ENCODE measurements at regions not wholly inside any gene's neighbourhood (a gene's known extent, or its start where the extent isn't known, plus 50 kb on each side); places are given as distances from the start of the nearest gene placed in this dataset.
"Not testable (repeated sequence)": the region's sequence is repeated elsewhere in the genome, so short reads cannot be mapped to it uniquely, and the experiment has no call there.

- Mint-ChIP-seq H3K9me3 (no peaks in the 10 kb centered on the region), H3K4me3 (no peak overlapping the region), H3K4me1 (no peaks in the 10 kb centered on the region), H3K27me3 (ENCODE audit: low read depth) (no peaks in the 10 kb centered on the region), H3K36me3 (no peaks in the 10 kb centered on the region), H3K27ac (no peak overlapping the region)
- TF ChIP-seq, protein P1, sequence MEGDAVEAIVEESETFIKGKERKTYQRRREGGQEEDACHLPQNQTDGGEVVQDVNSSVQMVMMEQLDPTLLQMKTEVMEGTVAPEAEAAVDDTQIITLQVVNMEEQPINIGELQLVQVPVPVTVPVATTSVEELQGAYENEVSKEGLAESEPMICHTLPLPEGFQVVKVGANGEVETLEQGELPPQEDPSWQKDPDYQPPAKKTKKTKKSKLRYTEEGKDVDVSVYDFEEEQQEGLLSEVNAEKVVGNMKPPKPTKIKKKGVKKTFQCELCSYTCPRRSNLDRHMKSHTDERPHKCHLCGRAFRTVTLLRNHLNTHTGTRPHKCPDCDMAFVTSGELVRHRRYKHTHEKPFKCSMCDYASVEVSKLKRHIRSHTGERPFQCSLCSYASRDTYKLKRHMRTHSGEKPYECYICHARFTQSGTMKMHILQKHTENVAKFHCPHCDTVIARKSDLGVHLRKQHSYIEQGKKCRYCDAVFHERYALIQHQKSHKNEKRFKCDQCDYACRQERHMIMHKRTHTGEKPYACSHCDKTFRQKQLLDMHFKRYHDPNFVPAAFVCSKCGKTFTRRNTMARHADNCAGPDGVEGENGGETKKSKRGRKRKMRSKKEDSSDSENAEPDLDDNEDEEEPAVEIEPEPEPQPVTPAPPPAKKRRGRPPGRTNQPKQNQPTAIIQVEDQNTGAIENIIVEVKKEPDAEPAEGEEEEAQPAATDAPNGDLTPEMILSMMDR (IDR thresholded peaks at IDR 0.05; ENCODE audit: unreplicated experiment), result no peak
- DNase-seq (ENCODE audit: low spot score in 2 of 2, unreplicated experiment in 2 of 2), result no peak
These were observed 120.0 kb upstream of the RREB1 start for GRCh38 chr6:6987749-6988148.

DNA sequence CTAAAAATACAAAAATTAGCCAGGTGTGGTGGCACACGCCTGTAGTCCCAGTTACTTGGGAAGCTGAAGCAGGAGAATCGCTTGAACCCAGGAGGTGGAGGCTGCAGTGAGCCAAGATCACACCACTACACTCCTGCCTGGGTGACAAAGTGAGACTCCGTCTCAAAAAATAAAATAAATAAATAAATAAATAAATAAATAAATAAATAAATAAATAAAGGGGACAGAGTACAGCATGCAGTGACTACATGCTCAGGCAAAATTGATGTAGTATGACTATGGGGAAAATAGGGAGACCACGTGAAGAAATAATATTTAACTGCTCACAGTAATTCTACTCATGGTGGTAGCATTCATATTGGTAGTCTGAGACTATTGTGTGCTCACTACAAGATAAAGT is 117.7 kb upstream of the RREB1 start:
- DNase-seq (ENCODE audit: low spot score in 2 of 2, unreplicated experiment in 2 of 2); H3K9me3 Mint-ChIP-seq; H3K36me3 Mint-ChIP-seq; H3K4me3 Mint-ChIP-seq; H3K4me1 Mint-ChIP-seq; H3K27ac Mint-ChIP-seq; H3K27me3 Mint-ChIP-seq (ENCODE audit: low read depth): not testable (repeated sequence)

- Mint-ChIP-seq H3K9me3 (no peaks in the 10 kb centered on the region), H3K27ac (no peak overlapping the region), H3K27me3 (ENCODE audit: low read depth) (no peaks in the 10 kb centered on the region), H3K4me1 (no peaks in the 10 kb centered on the region), H3K4me3 (no peak overlapping the region), H3K36me3 (no peaks in the 10 kb centered on the region)
- TF ChIP-seq, protein P1 (IDR thresholded peaks at IDR 0.05; ENCODE audit: unreplicated experiment), result no peak
- no peak for DNase-seq (ENCODE audit: low spot score in 2 of 2, unreplicated experiment in 2 of 2)
These were observed 114.1 kb upstream of the RREB1 start for GRCh38 chr6:6993503-6994237.

- Mint-ChIP-seq H3K36me3 (no peaks in the 10 kb centered on the region), H3K27ac (no peak overlapping the region), H3K27me3 (ENCODE audit: low read depth) (no peaks in the 10 kb centered on the region), H3K4me1 (no peaks in the 10 kb centered on the region), H3K4me3 (no peak overlapping the region), H3K9me3 (no peaks in the 10 kb centered on the region)
- no peak for DNase-seq (ENCODE audit: low spot score in 2 of 2, unreplicated experiment in 2 of 2)
- TF ChIP-seq, protein P1 (IDR thresholded peaks at IDR 0.05; ENCODE audit: unreplicated experiment), result no peak
These were observed 113.0 kb upstream of the RREB1 start for GRCh38 chr6:6994796-6995195.

DNA sequence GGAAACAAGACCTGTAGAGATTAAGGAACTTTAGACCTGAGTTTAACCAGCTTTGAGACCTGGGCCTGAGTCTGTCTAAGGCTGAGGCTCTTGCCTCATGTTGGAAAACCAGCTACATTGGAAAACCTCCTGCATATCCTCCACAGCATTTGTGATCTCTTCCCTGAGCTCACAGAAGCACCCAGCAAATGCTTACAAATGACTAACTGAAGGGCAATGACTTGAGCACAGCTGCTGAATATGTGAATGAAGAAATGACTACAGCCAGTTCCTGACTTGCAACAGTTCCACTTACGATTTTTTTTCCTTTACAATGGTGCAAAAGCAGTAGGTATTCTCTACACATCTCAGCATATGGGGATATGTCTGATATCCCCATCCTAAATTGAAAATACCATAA is 112.4 kb upstream of the RREB1 start:
- Mint-ChIP-seq H3K27me3 (ENCODE audit: low read depth) (no peaks in the 10 kb centered on the region), H3K36me3 (no peaks in the 10 kb centered on the region), H3K27ac (no peak overlapping the region), H3K4me1 (no peaks in the 10 kb centered on the region), H3K4me3 (no peak overlapping the region), H3K9me3 (no peaks in the 10 kb centered on the region)
- TF ChIP-seq, protein P1 (IDR thresholded peaks at IDR 0.05; ENCODE audit: unreplicated experiment), result no peak
- no peak for DNase-seq (ENCODE audit: low spot score in 2 of 2, unreplicated experiment in 2 of 2)

- H3K4me1 Mint-ChIP-seq, result no peaks in the 10 kb centered on the region
- no peak overlapping the region for H3K4me3 Mint-ChIP-seq
- no peaks in the 10 kb centered on the region for H3K36me3 Mint-ChIP-seq
- no peaks in the 10 kb centered on the region for H3K9me3 Mint-ChIP-seq
- DNase-seq (ENCODE audit: low spot score in 2 of 2, unreplicated experiment in 2 of 2), result no peak
- TF ChIP-seq, protein P1 (IDR thresholded peaks at IDR 0.05; ENCODE audit: unreplicated experiment), result no peak
- H3K27ac Mint-ChIP-seq, result no peak overlapping the region
- H3K27me3 Mint-ChIP-seq (ENCODE audit: low read depth), result no peaks in the 10 kb centered on the region
These were observed 111.6 kb upstream of the RREB1 start for GRCh38 chr6:6996124-6996523.
